Neural crest cell (in vitro differentiated cells): ENCODE measurements at regions not wholly inside any gene's neighbourhood (a gene's known extent, or its start where the extent isn't known, plus 50 kb on each side); places are given as distances from the start of the nearest gene placed in this dataset.

ENCODE experiments used
- DNase-seq: peaks from one replicate; pipeline ENCODE4 v3.0.0; 2021; ENCODE audit warnings: low read depth, mixed read lengths, low spot score
- H3K27ac Mint-ChIP-seq: one replicate; pipeline ENCODE4 v1.8.0; 2021; ENCODE audit warnings: mild to moderate bottlenecking, mixed read lengths; ENCODE audit not compliant: unreplicated experiment
- H3K27me3 Mint-ChIP-seq: 2 replicates; pipeline ENCODE4 v1.8.0; 2021; ENCODE audit warnings: low read depth, mild to moderate bottlenecking, mixed read lengths
- H3K36me3 Mint-ChIP-seq: 2 replicates; pipeline ENCODE4 v1.8.0; 2021; ENCODE audit warnings: low read depth, mild to moderate bottlenecking, mixed read lengths
- H3K4me1 Mint-ChIP-seq: 2 replicates; pipeline ENCODE4 v1.8.0; 2021; ENCODE audit warnings: mixed read lengths
- H3K4me3 Mint-ChIP-seq: one replicate; pipeline ENCODE4 v1.8.0; 2021; ENCODE audit warnings: mild to moderate bottlenecking, mixed read lengths
- H3K9me3 Mint-ChIP-seq: 2 replicates; pipeline ENCODE4 v1.8.0; 2021; ENCODE audit warnings: mixed read lengths
- CTCF ChIP-seq: fragments of 200-600 bp; sonication (generic); conservative IDR thresholded peaks from 2 replicates; pipeline ENCODE4 v1.5.0; 2021; ENCODE audit warnings: antibody characterized with exemption, mild to moderate bottlenecking

- Mint-ChIP-seq H3K9me3 (no peaks in the 10 kb centered on the region), H3K27ac (no peak overlapping the region), H3K4me1 (peaks cover 8% of the 10 kb centered on the region), H3K4me3 (no peak overlapping the region), H3K27me3 (no peaks in the 10 kb centered on the region), H3K36me3 (no peaks in the 10 kb centered on the region)
- no peak for DNase-seq
- TF ChIP-seq CTCF: no peak
These were observed 235.0 kb upstream of the IGFBP3 start for GRCh38 chr7:46156086-46156485.

DNA sequence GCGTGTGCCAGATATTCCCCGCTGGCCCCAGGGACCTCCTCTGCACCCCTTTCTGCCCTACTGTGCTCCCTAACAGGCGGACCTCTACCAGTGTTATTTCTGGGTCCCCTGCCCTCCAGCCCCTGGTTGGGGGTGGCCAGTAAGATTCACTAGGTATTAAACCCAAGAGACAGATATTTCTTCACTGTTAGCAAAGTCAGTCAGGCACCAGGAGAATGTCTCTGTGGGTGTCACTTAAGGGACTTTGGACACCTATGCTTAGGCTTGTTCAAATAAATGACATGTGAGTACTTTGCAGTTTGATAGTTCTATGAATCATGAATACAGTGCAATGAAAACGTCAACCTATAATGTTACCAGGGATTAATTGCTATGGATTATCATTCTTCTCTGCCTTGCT is 234.3 kb upstream of the IGFBP3 start:
- H3K4me3 Mint-ChIP-seq: no peak overlapping the region
- H3K36me3 Mint-ChIP-seq: no peaks in the 10 kb centered on the region
- H3K27ac Mint-ChIP-seq: no peak overlapping the region
- peaks cover 8% of the 10 kb centered on the region for H3K4me1 Mint-ChIP-seq
- H3K27me3 Mint-ChIP-seq: no peaks in the 10 kb centered on the region
- no peak for DNase-seq
- H3K9me3 Mint-ChIP-seq: no peaks in the 10 kb centered on the region
- no peak for TF ChIP-seq CTCF

DNA sequence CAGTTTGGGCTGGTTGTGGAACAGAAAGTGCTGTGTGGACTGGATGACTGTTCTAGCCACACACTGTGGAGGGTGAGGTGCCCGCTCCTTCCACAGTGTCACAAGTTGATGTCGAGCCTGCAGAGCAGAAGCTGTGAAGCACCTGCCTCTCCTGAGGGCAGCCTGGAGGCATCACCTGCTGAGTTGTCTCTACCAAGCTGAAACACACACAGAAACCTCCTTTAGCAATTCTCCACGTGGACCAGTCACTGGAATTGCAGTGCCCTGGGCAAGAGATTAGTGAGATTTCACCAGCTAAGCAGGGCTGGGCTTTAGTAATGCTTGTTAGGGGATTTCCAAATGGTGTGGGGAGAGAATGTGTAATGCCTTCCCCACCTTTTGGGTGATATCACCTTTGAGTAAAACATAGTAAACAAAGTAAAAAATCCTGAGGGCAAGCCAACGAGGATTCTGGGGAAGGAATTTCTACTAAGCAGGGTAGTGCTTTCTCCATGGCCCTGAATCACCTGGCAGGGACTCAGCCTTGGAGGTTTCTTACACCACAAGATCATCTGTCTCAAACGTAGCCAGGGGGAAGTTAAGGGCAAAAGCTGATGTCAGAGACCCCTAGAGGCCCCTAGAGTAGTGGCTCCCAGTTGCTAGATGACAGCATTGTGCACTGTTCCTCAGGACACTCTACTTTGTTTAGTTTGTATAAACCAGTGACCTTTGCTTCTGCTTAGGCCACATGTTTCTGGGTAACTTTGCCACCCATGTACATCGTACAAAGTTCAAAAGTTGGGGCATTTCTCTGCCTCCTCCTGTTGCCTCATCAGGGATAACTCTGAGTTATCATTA is 233.1 kb upstream of the IGFBP3 start:
- no peaks in the 10 kb centered on the region for H3K9me3 Mint-ChIP-seq
- TF ChIP-seq CTCF: no peak
- peaks cover 8% of the 10 kb centered on the region for H3K4me1 Mint-ChIP-seq
- H3K27me3 Mint-ChIP-seq: no peaks in the 10 kb centered on the region
- no peak overlapping the region for H3K4me3 Mint-ChIP-seq
- H3K27ac Mint-ChIP-seq: no peak overlapping the region
- H3K36me3 Mint-ChIP-seq: no peaks in the 10 kb centered on the region
- no peak for DNase-seq

DNA sequence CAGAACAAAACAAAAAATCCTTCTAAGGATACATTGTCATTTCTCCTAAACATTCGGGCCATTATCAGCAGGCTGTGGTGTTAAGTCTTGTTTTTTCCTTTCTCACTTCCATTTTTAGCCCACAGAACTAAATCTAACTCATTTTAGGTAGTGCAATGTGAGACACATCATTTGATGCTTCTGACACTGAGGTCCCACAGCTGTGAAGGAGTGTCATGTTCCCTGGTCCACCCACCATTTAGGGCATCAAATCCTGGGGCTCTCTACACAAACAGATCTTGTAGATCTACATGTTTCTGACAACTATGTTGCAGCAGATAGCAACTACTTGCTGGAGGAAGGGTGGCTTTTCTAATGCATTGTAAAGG is 232.5 kb upstream of the IGFBP3 start:
- DNase-seq: no peak
- no peak for TF ChIP-seq CTCF
- H3K27ac Mint-ChIP-seq: no peak overlapping the region
- H3K4me1 Mint-ChIP-seq: peaks cover 8% of the 10 kb centered on the region
- no peaks in the 10 kb centered on the region for H3K36me3 Mint-ChIP-seq
- H3K27me3 Mint-ChIP-seq: no peaks in the 10 kb centered on the region
- H3K9me3 Mint-ChIP-seq: no peaks in the 10 kb centered on the region
- H3K4me3 Mint-ChIP-seq: no peak overlapping the region

DNA sequence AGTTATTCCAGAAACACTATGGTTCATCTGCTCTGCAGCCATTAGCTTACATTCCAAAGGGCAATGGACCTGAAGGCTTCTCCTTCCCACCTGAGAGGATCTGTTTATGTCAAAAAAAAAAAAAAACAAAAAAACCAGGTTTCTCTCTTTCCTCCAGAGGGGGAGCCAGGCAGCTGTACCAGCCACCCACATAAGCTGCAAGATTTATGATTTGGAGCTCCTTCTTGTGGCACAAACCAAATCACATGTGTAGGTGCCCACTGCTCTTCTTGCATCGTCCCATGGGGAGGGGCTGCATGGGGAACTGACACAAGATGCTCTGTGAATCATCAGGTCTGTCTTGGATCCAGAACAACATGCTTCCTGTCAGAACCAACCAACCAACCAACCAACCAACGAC is 231.6 kb upstream of the IGFBP3 start:
- no peak overlapping the region for H3K27ac Mint-ChIP-seq
- DNase-seq: no peak
- TF ChIP-seq CTCF: no peak
- H3K9me3 Mint-ChIP-seq: peaks cover under 1% of the 10 kb centered on the region
- H3K36me3 Mint-ChIP-seq: no peaks in the 10 kb centered on the region
- H3K4me3 Mint-ChIP-seq: no peak overlapping the region
- no peaks in the 10 kb centered on the region for H3K27me3 Mint-ChIP-seq
- peaks cover 4% of the 10 kb centered on the region for H3K4me1 Mint-ChIP-seq
